ENCODE measurements at regions not wholly inside any gene's neighbourhood (a gene's known extent, or its start where the extent isn't known, plus 50 kb on each side); places are given as distances from the start of the nearest gene placed in this dataset.
"Not testable (repeated sequence)": the region's sequence is repeated elsewhere in the genome, so short reads cannot be mapped to it uniquely, and the experiment has no call there.

- DNase-seq (ENCODE audit: low read depth); H3K4me3 ChIP-seq (ENCODE audit: low read length): not testable (repeated sequence)
These were observed 1674.9 kb downstream of the SPATA31A7 start for GRCh38 chr9:62864481-62865469.

DNA sequence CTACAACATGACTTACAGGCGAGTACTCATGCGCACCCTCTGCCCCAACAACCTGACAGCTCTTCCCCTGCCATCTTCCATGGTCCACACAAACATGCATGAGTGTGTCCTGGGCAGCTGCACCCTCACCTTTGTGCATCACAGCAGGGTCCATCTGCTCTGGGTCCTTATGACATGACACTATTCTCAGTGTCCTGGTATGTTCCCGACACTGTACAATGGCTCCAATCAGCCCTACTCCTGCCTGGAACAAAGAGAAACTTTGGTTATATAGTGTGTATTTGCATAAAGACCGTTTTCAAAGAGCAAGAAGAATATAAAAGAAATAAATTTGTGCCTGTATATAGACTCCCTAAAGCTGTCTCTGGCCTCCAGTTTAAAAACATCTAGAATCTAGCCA is 1679.2 kb downstream of the SPATA31A7 start:
- not testable (repeated sequence) for H3K4me3 ChIP-seq (ENCODE audit: low read length); DNase-seq (ENCODE audit: low read depth)

- H3K4me3 ChIP-seq (ENCODE audit: low read length); DNase-seq (ENCODE audit: low read depth): not testable (repeated sequence)
These were observed 1681.9 kb downstream of the SPATA31A7 start for GRCh38 chr9:62871765-62872164.

DNA sequence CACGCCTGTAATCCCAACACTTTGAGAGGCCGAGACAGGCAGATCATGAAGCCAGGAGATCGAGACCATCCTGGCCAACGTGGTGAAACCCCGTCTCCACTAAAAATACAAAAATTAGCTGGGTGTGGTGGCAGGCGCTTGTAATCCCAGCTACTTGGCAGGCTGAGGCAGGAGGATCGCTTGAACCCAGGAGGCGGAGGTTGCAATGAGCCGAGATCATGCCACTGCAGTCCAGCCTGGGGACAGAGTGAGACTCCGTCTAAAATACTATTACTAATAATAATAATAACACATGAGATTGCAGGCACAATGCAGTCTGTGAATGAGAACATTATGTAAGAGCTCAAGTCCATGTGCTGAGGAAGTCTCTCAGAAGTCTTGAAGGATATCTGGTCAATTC is 1684.4 kb downstream of the SPATA31A7 start:
- DNase-seq (ENCODE audit: low read depth); H3K4me3 ChIP-seq (ENCODE audit: low read length): not testable (repeated sequence)

GRCh38 chr9:62874745-62875599 is 1685.1 kb downstream of the SPATA31A7 start:
- not testable (repeated sequence) for H3K4me3 ChIP-seq (ENCODE audit: low read length); DNase-seq (ENCODE audit: low read depth)

- DNase-seq (ENCODE audit: low read depth); H3K4me3 ChIP-seq (ENCODE audit: low read length): not testable (repeated sequence)
These were observed 1687.7 kb downstream of the SPATA31A7 start for GRCh38 chr9:62877552-62877951.

DNA sequence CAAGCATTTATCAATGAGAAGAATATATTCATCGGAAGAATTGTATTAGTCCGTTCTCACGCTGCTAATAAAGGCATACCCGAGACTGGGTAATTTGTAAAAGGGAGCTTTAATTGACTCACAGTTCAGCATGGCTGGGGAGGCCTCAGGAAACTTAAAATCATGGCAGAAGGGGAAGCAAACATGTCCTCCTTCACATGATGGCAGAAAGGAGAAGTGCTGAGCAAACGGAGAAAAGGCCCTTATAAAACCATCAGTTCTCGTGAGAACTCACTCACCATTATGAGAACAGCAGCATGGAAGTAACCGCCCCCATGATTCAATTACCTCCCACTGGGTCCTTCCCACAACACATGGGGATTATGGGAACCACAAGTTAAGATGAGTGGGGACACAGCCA is 1688.2 kb downstream of the SPATA31A7 start:
- not testable (repeated sequence) for H3K4me3 ChIP-seq (ENCODE audit: low read length); DNase-seq (ENCODE audit: low read depth)

GRCh38 chr9:62880453-62880852 is 1690.6 kb downstream of the SPATA31A7 start:
- H3K4me3 ChIP-seq (ENCODE audit: low read length); DNase-seq (ENCODE audit: low read depth): not testable (repeated sequence)

DNA sequence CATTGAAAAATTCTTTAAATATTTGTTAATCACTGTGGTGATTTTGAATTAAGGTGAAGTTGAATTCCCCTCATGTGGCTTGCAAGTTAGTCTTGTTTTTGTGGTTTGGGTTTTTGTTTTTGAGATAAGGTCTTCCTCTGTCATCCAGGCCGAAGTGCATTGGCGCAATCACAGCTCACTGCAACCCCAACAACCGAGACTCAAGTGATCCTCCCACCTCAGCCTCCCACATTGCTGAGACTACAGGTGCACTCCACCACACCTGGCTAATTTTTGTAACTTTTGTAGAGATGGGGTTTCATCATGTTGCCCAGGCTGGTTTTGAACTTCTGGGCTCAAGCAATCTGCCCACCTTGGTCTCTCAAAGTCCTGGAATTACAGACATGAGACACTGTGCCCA is 1691.1 kb downstream of the SPATA31A7 start:
- not testable (repeated sequence) for DNase-seq (ENCODE audit: low read depth); H3K4me3 ChIP-seq (ENCODE audit: low read length)

DNA sequence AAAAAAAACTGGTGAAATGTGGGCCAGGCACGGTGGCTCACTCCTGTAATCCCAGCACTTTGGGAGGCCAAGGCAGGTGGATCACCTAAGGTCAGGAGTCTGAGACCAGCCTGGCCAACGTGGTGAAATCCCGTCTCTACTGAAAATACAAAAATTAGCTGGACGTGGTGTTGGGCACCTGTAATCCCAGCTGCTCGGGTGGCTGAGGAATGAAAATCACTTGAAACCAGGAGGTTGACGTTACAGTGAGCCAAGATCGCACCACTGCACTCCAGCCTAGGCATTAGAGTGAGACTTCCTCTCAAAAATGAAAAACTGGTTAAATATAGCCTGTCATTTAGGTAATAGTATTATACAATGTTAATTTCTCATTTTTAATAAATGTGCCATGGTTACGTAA is 1692.0 kb downstream of the SPATA31A7 start:
- not testable (repeated sequence) for DNase-seq (ENCODE audit: low read depth); H3K4me3 ChIP-seq (ENCODE audit: low read length)

DNA sequence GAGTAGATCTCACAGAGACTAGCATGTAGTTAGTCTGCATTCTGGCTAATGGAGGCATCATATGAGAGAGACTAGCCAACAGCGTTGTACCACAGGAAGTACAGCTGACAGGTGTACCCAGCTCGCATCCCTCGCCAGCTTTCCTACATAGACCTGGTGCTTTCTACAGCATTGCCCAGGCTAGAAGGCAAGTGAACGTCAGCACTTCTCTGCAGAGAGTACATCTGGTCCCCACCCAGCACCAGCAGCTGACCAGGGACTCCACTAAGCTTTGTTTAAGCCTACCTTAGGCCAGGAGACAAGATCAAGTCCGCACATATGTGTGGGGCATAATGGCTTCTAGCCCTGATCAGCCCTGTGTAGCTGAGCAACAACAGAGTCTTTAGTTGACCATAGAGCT is 1692.9 kb downstream of the SPATA31A7 start:
- H3K4me3 ChIP-seq (ENCODE audit: low read length); DNase-seq (ENCODE audit: low read depth): not testable (repeated sequence)

GRCh38 chr9:62896692-62897091 is 1706.9 kb downstream of the SPATA31A7 start:
- not testable (repeated sequence) for DNase-seq (ENCODE audit: low read depth)

DNA sequence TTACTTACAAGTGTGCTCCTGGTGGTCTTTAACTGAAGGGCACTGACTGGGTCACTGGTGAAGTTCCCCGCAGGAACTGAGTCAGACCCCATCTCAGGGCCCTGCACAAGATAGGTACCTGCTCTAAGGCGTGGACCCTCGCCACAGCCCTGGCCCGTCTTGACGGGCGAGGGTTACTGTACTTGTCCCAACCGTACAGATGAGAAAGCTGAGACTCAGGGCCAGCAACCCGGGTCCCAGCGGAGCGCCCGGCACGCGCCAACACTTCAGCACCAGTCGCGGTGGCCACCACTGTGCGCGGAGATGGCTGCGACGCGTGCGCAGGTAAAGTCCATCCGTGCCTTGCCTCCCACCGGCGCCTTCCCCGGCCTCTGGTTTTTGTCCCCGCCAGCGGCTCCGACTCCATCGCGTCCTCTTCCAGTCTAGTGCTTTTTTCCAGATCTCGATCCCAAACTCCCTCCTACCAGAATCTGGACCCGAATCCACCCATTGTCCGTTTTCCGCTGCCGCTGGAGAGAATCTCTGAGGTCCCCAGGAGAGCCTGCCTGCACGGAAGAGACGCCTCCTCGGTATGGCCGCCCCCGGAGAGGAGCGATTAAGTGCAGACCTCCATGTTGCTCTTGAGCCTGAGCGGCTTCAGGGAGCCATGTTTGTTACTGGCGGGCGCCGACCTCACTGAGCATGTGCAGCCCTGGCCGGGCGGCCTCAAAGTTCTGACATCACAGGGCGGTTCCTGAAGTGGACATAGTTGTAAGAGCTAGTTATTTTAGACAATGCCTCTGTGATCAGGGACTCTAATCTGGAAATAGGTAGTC is 1707.8 kb downstream of the SPATA31A7 start:
- DNase-seq (ENCODE audit: low read depth) = peak; percentile 8

More at GRCh38 chr9:62896692-62897091, 1706.9 kb downstream of the SPATA31A7 start:
- not testable (repeated sequence) for H3K4me3 ChIP-seq (ENCODE audit: low read length)

GRCh38 chr9:62899666-62900065 is 1709.8 kb downstream of the SPATA31A7 start:
- not testable (repeated sequence) for DNase-seq (ENCODE audit: low read depth); H3K4me3 ChIP-seq (ENCODE audit: low read length)

More for the DNA sequence above, 1707.8 kb downstream of the SPATA31A7 start:
- H3K4me3 ChIP-seq (ENCODE audit: low read length) = peak overlapping the region; percentile 48

DNA sequence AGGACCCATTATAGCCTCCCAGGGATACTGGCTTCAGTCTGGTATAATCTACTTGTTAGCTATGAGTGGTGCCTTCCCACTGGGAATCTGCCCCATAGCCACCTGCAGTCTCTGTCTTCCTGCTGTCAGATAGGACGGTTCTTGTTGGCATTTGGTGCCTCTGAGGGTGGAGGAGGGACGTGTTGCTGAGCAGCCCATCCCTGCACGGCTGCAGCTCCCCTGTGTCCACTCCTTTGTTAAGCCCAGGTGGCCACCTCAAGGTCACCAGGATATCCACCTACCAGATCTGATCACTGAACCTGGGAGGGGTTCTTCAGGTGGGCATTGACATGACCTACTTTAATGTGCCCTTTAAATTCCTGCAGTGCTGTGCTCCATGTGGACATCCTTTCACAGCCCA is 1714.2 kb downstream of the SPATA31A7 start:
- not testable (repeated sequence) for DNase-seq (ENCODE audit: low read depth); H3K4me3 ChIP-seq (ENCODE audit: low read length)

DNA sequence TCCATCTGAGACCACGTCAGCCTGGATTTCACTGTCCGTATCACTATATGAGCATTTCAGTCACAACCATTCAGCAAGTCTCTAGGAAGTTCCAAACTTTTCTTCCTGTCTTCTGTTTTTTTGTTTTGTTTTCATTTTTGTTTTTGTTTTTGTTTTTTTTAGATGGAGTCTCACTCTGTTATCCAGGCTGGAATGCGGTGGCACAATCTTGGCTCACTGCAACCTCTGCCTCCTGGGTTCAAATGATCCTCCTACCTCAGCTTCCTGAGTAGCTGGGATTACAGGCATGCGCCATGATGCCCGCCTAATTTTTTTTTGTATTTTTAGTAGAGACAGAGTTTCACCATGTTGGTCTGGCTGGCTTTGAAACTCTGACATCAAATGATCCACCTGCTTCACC is 1715.9 kb downstream of the SPATA31A7 start:
- not testable (repeated sequence) for H3K4me3 ChIP-seq (ENCODE audit: low read length); DNase-seq (ENCODE audit: low read depth)

GRCh38 chr9:62907866-62908265 is 1718.0 kb downstream of the SPATA31A7 start:
- DNase-seq (ENCODE audit: low read depth); H3K4me3 ChIP-seq (ENCODE audit: low read length): not testable (repeated sequence)

DNA sequence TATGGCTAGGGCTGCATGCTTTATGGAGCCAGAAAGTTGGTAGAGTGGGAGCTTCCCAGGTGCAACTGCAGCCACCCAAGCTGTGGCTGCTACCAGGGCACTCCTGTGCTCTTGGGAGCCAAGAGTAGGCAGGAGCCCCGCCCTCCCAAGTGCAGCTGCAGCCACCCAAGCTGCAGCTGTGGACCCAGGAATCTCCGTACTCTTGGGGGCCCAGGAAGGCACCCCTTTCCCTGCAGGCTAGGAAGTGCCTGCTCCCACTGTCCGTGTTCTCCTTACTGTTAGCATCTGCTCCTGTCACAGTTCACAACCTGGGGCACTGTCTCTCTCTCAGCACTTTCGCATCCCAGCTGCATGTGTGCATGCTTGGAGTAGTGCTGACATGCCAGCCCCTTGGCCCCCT is 1718.4 kb downstream of the SPATA31A7 start:
- not testable (repeated sequence) for DNase-seq (ENCODE audit: low read depth); H3K4me3 ChIP-seq (ENCODE audit: low read length)

- not testable (repeated sequence) for H3K4me3 ChIP-seq (ENCODE audit: low read length); DNase-seq (ENCODE audit: low read depth)
These were observed 1719.6 kb downstream of the SPATA31A7 start for GRCh38 chr9:62909447-62909846.
